Right ventricle myocardium inferior (tissue), 1 donor: ENCODE measurements at regions not wholly inside any gene's neighbourhood (a gene's known extent, or its start where the extent isn't known, plus 50 kb on each side); places are given as distances from the start of the nearest gene placed in this dataset.
"Not testable (repeated sequence)": the region's sequence is repeated elsewhere in the genome, so short reads cannot be mapped to it uniquely, and the experiment has no call there.

Experiments
- ATAC-seq: fragments of 200-7000 bp; cut with Tn5 transposase; one replicate; pipeline ENCODE4 v1.9.1; 2020; ENCODE audit warnings: mild to moderate bottlenecking, moderate library complexity
- DNase-seq: peaks from one replicate; pipeline ENCODE4 v3.0.0; 2021; ENCODE audit errors: missing footprints
- intact Hi-C: fragments of 100-400 bp; cut with DNase I; formaldehyde crosslinking; loops from one replicate; pipeline ENCODE4 v1.11.0; 2022
- donor health status: DM: no; HTN: yes; CAD: no; lungs with severe emphysema.

DNA sequence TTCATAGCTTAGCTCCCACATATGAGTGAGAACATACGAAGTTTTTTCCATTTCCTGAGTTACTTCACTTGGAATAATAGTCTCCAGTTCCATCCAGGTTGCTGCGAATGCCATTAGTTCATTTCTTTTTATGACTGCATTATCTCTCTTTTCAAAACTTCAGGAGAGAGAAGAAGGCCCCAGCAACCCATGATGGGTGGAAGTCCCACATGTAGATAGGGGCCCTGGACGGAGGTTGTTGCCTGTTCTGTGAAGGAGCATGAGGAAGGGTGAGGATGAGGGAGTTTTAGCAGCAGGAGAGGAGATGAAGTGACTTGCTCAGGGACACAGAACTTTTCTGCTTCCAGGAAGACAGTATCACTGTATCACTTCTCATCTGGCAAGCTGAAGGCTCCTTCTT, 102.2 kb upstream of the KLF4 start:
- intact Hi-C loops, result no loop called here
- DNase-seq (no peak), ATAC-seq (no peak)

DNA sequence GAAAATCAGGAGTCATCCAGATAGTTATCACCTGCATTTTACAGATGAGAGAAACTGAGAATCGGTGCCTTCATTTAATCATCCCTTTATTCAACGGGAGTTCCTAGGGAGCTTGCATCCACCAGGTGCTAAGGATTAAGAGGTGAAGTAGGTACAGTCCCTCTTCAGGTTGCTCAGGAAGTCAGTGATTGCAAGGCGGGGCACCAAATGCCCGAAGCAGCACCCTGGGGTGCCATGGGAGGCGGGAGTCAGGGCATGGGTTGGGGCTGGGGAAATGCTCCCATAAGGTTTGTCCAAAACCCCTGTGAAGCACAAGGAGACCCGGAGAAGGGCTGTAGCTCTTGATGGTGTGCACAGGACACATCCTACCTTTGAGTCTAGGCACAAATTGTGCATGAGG, 98.8 kb upstream of the KLF4 start:
- DNase-seq (no peak), ATAC-seq (no peak)
- intact Hi-C loops, result no loop called here

DNA sequence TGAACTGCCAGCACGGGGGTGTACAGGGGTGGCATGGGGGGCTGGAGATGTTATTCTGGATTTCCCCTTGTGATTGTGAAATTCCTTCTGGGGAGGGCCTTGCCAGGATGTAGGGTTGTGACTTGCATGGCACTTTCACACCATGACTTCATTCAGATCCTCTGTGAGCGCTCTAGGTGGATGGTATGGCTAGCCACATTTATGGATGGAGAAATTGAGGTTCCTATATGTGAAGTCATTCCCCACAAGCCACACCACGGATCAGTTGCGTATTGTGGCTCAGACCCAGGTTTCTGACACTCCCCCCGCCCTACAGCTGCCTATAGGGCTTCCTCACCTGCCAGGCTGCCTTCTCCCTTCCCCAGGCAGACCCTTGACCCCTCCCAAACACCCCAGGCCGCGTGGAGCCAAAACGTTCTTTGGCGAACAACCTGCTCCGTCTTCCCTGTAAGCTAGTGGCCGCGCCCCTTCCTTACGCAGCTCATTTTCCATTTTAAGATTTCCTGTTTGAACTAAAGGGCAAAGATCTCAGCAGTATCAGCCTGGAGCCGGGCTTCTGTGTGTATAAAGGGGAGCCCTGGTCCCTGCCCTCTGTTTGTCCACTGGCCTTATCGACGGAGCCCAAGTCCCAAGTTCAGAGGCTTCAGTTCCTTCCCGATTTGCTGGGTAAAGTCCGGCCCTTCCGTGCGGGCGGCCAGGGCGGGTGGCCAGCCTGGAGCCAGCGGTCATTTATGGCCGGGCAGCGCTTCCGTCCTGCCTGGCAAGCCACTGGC, 97.8 kb upstream of the KLF4 start:
- DNase-seq (peak; percentile 76), ATAC-seq (peak; percentile 43)
- intact Hi-C loops, result no loop called here

DNA sequence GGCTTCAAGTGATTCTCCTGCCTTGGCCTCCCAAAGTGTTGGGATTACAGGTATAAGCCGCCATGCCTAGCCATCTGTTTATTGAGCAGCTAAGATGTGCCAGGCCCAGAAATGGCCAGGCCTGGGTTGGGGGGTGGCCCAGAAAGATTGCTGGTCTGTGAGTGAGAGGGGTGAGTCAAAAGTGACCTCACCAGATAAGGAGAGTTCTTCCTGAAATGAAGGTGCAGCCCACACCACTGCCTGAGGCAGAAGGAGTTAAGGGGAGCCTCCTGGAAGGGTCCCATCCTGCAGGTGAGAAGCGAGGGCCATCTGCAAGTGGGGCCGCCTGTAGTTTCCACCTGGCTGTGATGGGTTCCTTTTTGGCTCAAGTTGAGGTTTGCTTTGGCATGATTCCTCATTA, 96.9 kb upstream of the KLF4 start:
- intact Hi-C loops, result no loop called here
- no peak for DNase-seq
- ATAC-seq, result no peak

DNA sequence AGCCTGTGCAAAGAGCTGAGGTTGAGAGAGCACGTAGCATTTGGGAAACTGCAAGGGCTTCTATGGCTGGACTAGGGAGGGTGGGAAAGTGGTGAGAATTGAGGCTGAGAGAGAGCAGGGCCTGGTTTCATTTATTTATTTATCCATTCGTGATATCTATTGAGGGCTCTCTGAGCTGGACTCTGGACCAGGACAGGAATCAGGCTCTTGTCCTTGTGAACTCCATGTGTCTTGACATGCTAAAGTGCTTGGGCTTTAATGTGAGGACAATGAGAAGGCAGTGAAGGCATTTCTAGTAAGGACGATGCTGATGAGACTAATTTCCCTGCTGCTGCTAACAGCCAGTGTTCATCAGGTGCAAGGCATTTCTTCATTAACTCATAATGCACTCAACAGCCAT, 95.9 kb upstream of the KLF4 start:
- DNase-seq (no peak), ATAC-seq (no peak)
- intact Hi-C loops, result no loop called here

DNA sequence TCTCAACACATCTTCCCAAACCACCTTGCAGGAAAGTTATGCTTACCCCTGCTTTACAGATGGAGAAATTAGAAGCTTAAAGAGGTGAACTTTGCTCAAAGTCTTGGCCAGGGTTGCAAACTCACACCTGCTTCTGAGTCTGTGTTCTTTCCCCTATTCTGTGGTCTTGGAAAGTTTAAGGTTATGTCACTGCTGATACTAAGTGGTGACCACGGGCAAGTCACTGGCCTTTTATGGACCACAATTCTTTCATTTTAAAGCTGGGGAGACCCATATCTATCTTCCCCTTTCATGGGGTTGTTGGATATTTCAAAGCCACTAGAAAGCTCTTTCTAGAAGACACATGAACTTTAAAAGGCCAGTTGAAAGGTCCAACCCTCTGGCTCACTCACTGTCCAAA, 95.4 kb upstream of the KLF4 start:
- intact Hi-C loops, result no loop called here
- DNase-seq (no peak), ATAC-seq (no peak)

DNA sequence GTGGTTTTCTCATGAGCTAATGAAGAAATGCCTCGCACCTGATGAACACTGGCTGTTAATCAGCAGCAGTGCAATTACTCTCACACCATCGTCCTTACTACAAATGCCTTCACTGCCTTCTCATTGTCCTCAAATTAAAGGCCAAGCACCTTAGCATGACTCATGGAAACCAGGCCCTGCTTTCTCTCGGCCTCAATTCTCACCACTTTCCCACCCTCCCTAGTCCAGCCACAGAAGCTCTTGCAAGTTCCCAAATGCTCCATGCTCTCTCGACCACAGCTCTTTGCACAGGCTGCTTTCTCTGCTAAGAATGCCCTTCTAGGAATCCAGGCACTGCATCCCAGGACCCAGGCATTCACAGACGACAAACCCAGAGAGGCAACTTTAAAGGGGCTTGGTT, 94.6 kb upstream of the KLF4 start:
- ATAC-seq (no peak), DNase-seq (no peak)
- intact Hi-C loops, result no loop called here

DNA sequence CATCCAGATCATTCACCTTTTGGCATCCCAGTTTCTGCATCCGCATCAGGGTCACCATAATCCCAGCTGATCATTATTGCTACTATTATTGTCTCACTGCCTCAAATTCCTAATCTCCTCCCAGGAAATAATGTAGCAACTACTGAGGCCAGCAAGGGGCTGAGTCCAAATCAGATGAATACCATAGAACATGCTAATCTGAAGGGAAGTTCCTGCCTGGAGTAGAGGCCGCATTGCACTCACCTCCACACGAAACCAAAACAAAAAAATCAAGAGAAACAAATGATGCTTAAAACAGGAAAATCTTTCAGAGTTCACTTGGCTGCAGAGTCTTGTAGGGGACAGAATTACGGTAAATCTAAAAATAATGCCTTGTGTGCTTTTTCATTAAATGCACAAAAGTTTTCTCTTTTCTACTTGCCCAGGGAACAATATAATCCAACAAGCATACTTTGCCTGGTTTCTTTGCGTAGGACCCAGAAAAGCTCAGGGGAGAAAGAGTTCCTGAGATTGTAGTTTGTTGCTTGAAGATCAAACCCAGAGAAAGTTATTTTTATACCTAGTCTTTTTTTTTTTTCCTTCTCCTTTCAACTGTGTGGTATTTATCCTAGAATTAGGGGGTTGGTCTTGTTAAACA, 87.7 kb upstream of the KLF4 start:
- ATAC-seq (peak; percentile 44), DNase-seq (no peak)
- intact Hi-C loops, result loop anchor here (10.0 kb wide), 2 partner anchors 58 to 82 kb away; no protein-coding TSS in a partner anchor

DNA sequence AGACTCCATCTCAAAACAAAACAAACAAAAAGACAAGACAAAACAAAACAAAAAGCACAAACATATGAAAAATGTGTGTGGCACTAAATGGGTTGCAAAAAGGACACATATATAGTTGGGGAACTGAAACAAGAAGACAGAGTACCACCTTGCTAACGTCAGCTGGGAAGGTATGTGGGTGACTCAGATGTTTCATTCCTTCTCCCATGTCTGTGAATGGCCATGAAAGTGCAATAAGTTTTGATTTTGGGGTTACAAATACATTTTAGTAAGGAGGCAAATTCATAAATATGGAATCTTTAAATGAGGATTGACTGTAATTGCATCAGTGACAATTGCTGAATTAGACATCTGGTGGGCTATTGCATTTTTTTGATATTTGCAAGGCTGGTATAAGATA, 81.6 kb upstream of the KLF4 start:
- ATAC-seq (no peak), DNase-seq (no peak)
- intact Hi-C loops, result loop anchor here (10.0 kb wide), 2 partner anchors 64 to 76 kb away; no protein-coding TSS in a partner anchor

DNA sequence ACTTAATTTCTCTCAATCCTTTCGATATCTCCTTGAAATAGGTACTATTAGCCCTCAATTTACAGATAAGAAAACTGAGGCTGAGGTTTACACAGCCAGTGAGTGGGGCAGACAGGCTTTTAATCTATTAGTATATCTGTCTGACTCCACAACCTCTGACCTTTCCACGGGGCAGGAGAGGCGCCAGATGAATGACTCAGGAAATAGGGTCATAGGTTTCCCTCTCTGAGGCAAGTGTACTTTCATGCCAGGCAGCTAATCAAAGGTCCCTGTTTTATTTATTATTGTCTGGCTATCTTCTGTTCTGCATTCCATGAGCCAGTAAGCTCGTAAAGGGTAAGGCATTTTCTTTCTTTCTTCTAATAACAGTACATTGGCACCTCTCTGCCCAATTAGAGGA, 79.6 kb upstream of the KLF4 start:
- intact Hi-C loops, result no loop called here
- ATAC-seq (no peak), DNase-seq (no peak)

DNA sequence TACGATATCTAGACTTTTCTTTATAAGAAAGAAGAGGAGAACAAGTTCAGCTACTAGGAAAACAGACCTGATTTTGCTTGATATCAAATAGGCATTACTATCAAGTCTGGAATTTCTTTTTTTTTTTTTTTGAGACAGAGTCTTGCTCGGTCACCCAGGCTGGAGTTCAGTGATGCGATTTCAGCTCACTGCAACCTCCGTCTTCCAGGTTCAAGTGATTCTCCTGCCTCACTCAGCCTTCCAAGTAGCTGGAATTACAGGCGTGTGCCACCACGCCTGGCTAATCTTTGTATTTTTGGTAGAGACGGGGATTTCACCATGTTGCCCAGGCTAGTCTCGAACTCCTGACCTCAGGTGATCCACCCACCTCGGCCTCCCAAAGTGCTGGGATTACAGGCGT, 78.8 kb upstream of the KLF4 start:
- intact Hi-C loops, ATAC-seq, DNase-seq: not testable (repeated sequence)

DNA sequence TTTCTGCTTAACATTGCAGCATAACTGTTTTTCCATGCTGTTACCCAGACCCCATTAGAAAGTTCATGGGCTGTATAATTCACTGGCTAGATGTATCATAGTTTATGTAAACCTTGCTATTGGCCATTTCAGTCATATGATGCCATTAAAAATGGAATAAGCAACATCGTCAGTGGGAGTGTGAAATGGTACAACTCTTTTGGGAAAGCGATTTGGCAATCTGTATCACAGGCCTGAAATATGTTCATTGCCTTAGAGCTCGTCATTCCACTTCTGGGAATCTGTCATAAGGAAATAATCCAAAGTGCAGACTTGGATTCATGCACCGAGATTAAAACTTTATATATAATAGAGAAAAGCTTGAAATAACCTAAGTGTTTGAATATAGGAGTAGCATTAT, 77.9 kb upstream of the KLF4 start:
- ATAC-seq, result no peak
- DNase-seq, result no peak
- intact Hi-C loops, result no loop called here

DNA sequence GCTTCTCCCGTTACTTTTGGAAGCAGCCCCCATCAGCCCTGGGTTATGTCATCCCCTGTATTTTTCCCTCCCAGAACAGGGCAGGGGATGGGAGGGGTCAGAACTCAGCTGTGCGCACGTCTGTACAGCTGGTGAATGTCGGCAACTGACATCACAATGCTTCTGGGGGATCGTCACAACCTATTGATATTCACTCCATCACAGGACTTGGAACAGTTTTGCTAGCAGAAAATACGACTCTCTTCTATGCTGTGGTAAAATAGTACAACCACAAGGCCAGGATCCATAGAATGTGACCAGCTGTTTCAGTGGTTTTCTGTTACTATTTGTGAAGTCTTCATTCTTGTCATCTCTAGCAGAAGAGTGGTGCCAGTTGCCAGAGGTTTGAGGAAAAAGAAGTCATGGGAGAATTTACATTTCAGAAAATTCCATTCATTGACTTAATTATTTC, 77.1 kb upstream of the KLF4 start:
- DNase-seq (no peak), ATAC-seq (peak; percentile 80)
- intact Hi-C loops, result no loop called here

DNA sequence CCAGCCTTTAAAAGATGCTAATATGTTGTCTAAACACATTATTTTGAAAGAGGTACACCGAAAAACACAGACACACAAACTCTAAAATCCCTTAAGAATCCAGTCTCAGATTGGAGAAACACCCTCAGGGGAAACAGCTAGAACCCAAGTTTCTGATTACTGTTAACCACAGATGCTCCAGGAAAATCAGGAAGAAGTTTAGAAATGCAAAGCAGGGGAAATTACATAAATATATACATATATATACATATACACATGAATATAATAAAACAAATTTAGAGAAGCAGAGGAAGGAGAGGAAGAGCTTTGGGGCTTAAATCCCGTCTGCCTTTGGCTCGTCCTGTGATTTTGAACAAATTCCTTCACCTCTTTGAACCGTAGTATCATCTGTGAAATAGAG, 73.2 kb upstream of the KLF4 start:
- no peak for ATAC-seq
- intact Hi-C loops, result no loop called here
- no peak for DNase-seq

DNA sequence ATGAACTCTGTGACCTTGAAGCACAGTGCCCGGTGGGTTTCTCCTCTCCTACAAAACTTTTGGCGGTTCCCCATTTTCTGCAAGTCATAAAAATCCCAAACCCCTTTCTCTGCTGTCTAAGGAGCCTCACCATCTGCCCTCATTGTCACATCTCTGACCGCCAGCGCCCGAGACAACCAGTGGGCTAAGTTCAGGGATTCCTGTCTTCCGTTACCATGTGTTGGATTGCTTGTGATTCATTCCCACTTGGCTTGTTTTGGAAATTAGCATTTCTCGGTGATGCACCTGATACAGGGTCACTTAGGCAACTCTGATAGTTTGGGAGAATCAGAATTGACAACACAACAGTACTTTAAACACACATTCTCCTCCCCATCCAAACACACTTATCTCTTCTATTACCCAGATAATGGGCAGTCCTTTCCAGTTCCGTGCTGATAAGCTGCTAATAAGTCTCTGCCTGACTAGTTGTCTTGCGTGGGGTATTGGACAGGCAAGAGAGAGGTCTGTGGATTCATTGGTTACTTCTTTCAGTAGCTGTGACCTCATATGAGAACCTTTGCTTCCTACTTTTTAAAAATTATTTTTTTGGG, 70.0 kb upstream of the KLF4 start:
- intact Hi-C loops, result no loop called here
- ATAC-seq, result no peak
- DNase-seq, result no peak

DNA sequence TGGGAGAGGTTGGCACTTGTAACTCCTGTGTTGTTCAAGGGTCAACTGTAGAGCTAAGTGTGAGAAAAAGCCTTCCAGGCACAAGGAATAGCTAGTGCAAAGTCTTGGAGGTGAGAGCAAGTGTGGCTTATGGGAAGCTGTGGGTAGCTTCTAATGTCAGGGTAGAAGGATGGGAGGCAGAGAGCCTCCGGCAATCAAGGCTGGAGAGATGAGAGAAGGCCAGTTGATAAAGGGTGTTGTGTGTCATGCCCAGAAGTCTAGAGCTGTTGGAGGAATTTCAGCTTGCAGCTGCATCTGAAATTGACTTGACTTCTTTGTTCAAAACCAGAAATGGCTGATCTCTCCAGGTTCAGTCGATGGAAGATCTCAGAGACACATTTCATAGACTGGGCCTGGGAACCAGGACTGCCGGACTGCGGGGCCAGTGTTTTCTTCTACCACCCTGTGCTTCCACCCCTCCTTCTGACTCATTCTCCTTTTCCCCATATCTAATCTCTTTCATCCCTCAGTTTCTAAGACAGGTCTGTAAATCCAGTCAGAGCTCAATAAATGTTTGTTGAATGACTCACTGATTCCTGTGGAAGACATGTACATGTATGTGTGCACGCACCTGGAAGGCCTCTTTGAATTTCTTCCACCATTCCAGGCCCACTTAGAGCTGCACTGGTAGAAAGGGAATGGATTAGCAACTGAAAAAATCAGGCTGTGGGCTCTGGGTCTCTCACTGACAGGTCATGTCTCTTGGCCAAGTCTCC, 67.8 kb upstream of the KLF4 start:
- no peak for DNase-seq
- intact Hi-C loops, result no loop called here
- ATAC-seq, result no peak

DNA sequence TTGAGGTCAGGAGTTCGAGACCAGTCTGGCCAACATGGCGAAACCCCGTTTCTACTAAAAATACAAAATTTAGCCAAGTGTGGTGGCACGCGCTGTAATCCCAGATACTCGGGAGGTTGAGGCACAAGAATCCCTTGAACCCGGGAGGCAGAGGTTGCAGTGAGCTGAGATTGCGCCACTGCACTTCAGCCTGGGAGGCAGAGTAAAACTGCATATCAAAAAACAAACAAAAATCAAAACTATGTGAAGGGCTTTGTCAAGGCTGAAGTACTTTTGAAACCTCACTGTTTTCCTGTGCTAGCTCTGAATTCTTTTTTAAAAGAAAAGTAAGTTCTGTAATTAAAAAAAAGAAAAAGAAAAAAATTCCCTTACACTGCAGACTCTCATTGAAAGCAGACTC, 65.1 kb upstream of the KLF4 start:
- no peak for ATAC-seq
- DNase-seq, result no peak
- intact Hi-C loops, result no loop called here

DNA sequence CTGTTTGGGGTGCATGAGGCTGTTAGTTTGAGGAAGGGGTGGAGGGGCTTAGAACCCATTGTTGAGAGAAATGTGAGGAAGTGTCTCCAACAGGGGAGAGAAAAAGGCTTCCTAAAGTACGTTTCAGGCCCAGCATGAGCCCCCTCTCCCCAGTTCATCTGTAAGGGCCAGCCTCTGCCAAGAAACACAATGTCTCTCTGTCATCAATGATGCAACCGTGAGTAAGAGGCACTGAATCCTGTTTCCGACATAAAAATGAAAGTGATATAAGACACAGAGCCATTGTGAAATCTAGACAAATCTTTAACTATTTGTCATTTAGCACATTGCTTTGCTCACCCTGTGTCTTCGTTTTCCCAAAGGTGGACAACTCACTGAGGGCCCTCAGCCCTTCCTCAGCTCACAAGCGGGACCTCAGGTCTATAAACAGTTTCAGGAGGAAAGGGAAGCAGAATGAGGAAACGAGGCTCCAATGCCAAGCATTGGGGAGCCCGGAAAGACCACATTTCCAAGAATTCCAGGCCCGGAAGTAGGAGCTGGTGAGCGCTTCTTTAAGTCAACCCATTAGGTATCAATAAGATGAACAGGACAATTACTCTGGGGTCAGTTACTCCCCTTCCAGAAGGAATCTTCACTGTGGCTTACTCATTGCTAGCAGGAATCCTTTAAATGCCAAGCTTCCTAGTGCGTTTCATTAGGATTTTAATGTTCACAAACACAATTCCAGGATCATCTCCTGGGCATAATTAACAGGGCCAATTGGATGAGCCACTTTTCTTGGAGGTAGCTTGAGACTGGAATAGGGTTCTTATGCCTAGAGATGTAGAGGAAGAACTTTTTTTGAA, 59.0 kb upstream of the KLF4 start:
- intact Hi-C loops, result no loop called here
- DNase-seq (no peak), ATAC-seq (peak; percentile 90)
